ENCODE measurements at regions not wholly inside any gene's neighbourhood (a gene's known extent, or its start where the extent isn't known, plus 50 kb on each side); places are given as distances from the start of the nearest gene placed in this dataset.

- TF ChIP-seq POLR2A (IDR thresholded peaks at IDR 0.05; ENCODE audit: extremely low read depth, insufficient read length): no peak
- no peak for TF ChIP-seq CTCF (IDR thresholded peaks at IDR 0.05; ENCODE audit: low read depth, low read length)
- TF ChIP-seq MYC (IDR thresholded peaks at IDR 0.05; ENCODE audit: low read depth, low read length): no peak
These were observed 138.2 kb upstream of the SMARCA2 start for GRCh38 chr9:1876891-1877496.

Data from NB4 (cell line).